Gastroesophageal sphincter (tissue), 4 donors: ENCODE measurements at regions not wholly inside any gene's neighbourhood (a gene's known extent, or its start where the extent isn't known, plus 50 kb on each side); places are given as distances from the start of the nearest gene placed in this dataset.

Source experiments
- ATAC-seq: fragments of 150-250 bp; one replicate; pipeline ENCODE4 v1.9.1; 2016; ENCODE audit warnings: mild to moderate bottlenecking, moderate library complexity
- H3K27ac ChIP-seq, 4 donors: fragments of 200-600 bp; sonication (generic) in 3 of 4; 1 replicate in 3 of 4; 2 replicates in 1 of 4; pipeline ENCODE4 v1.5.1; 2016 to 2019
- H3K27me3 ChIP-seq: fragments of 200-600 bp; sonication (generic); one replicate; pipeline ENCODE4 v1.5.1; 2019
- H3K36me3 ChIP-seq, 2 donors: fragments of 200-600 bp; sonication (generic); one replicate each; pipeline ENCODE4 v1.5.1; 2019; ENCODE audit warnings: control low read depth in 1 of 2
- H3K4me1 ChIP-seq, 3 donors: fragments of 200-600 bp; sonication (generic); 1 replicate in 2 of 3; 2 replicates in 1 of 3; pipeline ENCODE4 v1.5.1; 2016 to 2019; ENCODE audit warnings: control low read depth in 2 of 3
- H3K4me3 ChIP-seq, 2 donors: fragments of 200-600 bp; sonication (generic); one replicate each; pipeline ENCODE4 v1.5.1; 2019; ENCODE audit warnings: mild to moderate bottlenecking in 1 of 2, moderate library complexity in 1 of 2
- H3K9me3 ChIP-seq, 3 donors: fragments of 200-600 bp; sonication (generic); one replicate each; pipeline ENCODE4 v1.5.1; 2017 to 2019; ENCODE audit warnings: control low read depth in 2 of 3
- CTCF ChIP-seq, 4 experiments: fragments of 200-600 bp in 2 of 4; fragments of 450-650 bp in 2 of 4; sonication (generic) in 1 of 4; IDR thresholded peaks; one replicate each; pipeline ENCODE4 v1.5.1; 2017 to 2019; ENCODE audit warnings: antibody characterized with exemption in 4 of 4, mild to moderate bottlenecking in 2 of 4, moderate library complexity in 2 of 4
- EP300 ChIP-seq: sonication (generic); formaldehyde crosslinking; IDR thresholded peaks from one replicate; pipeline ENCODE4 v1.6.1; 2017; ENCODE audit warnings: antibody characterized with exemption, mild to moderate bottlenecking
- POLR2A ChIP-seq, 2 donors: fragments of 450-650 bp; IDR thresholded peaks; one replicate each; pipeline ENCODE4 v1.6.1; 2017; ENCODE audit warnings: antibody characterized with exemption in 2 of 2, mild to moderate bottlenecking in 2 of 2, moderate library complexity in 1 of 2
- POLR2AphosphoS5 ChIP-seq: sonication (generic); formaldehyde crosslinking; IDR thresholded peaks from one replicate; pipeline ENCODE4 v1.6.1; 2017; ENCODE audit warnings: antibody characterized with exemption
- WGBS, 2 donors: methylation state at CpG; one replicate each; pipeline ENCODE4 v1.1.5; 2018; ENCODE audit warnings: low coverage in 1 of 2; 5-methylcytosine and 5-hydroxymethylcytosine counted together

- H3K27ac ChIP-seq, result no peak overlapping the region
- no peaks in the 10 kb centered on the region for H3K36me3 ChIP-seq
- H3K9me3 ChIP-seq, result no peaks in the 10 kb centered on the region
- H3K4me3 ChIP-seq, result no peak overlapping the region
- ATAC-seq, result no peak
- WGBS, 2 donors, result 87 to 95% methylated on average over 4 to 8 of the region's 8 CpGs
- H3K27me3 ChIP-seq, result no peaks in the 10 kb centered on the region
- TF ChIP-seq POLR2AphosphoS5 (no peak), EP300 (no peak), CTCF (IDR thresholded peaks at IDR 0.05) (no peak), POLR2A (IDR thresholded peaks at IDR 0.05) (no peak)
- H3K4me1 ChIP-seq, result no peaks in the 10 kb centered on the region
Observed at GRCh38 chr10:18777258-18777657, 118.0 kb downstream of the ARL5B start.

DNA sequence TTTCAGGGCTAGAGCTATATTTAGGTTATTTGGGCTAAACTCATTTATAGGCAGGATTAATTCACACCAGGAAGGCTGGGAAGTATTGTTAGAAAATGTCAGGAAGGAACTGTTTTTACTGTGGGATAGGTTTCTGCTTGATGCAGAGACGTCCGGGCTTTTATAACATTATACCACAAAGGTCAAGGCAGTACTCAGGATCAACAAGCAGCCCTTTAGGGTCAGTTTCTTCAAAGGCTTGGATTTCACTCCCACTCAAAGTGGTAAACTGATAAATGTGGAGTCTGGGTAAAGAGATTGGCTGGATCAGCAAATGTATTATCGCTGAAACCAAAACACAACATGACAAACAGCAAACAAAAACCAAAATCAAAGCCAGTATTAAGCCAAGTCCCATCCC is 127.2 kb downstream of the ARL5B start:
- Histone ChIP-seq H3K27me3 (no peaks in the 10 kb centered on the region), H3K9me3 (peaks cover 0 to 11% (median 0%) of the 10 kb centered on the region in 3 donors), H3K27ac (no peak overlapping the region), H3K4me1 (no peaks in the 10 kb centered on the region), H3K4me3 (no peak overlapping the region), H3K36me3 (no peaks in the 10 kb centered on the region)
- TF ChIP-seq POLR2A (IDR thresholded peaks at IDR 0.05), result no peak
- TF ChIP-seq CTCF (IDR thresholded peaks at IDR 0.05), result no peak
- no peak for TF ChIP-seq POLR2AphosphoS5
- 24 to 68% methylated on average over 3 of the region's 3 CpGs for WGBS, 2 donors
- no peak for ATAC-seq

GRCh38 chr10:18793951-18794350 is 134.7 kb downstream of the ARL5B start:
- peak in 2 of 4 experiments; percentile 25 to 30 for TF ChIP-seq CTCF (IDR thresholded peaks at IDR 0.05)
- no peak for TF ChIP-seq EP300
- TF ChIP-seq POLR2A (IDR thresholded peaks at IDR 0.05), result no peak
- no peak for TF ChIP-seq POLR2AphosphoS5
- Histone ChIP-seq H3K36me3 (no peaks in the 10 kb centered on the region), H3K9me3 (no peaks in the 10 kb centered on the region), H3K27ac (no peak overlapping the region), H3K4me1 (no peaks in the 10 kb centered on the region), H3K27me3 (no peaks in the 10 kb centered on the region), H3K4me3 (no peak overlapping the region)
- no peak for ATAC-seq
- WGBS, 2 donors, result 19 to 21% methylated on average over 3 of the region's 3 CpGs

GRCh38 chr10:18795549-18795948 is 136.3 kb downstream of the ARL5B start:
- Histone ChIP-seq H3K9me3 (no peaks in the 10 kb centered on the region), H3K4me1 (no peaks in the 10 kb centered on the region), H3K36me3 (no peaks in the 10 kb centered on the region), H3K27me3 (no peaks in the 10 kb centered on the region), H3K4me3 (no peak overlapping the region), H3K27ac (no peak overlapping the region)
- TF ChIP-seq POLR2A (IDR thresholded peaks at IDR 0.05) (no peak), CTCF (IDR thresholded peaks at IDR 0.05) (no peak), EP300 (no peak), POLR2AphosphoS5 (no peak)
- 78 to 100% methylated on average over 1 to 2 of the region's 3 CpGs for WGBS, 2 donors
- no peak for ATAC-seq

GRCh38 chr10:18797286-18797685 is 138.1 kb downstream of the ARL5B start:
- TF ChIP-seq EP300 (no peak), POLR2AphosphoS5 (no peak), CTCF (IDR thresholded peaks at IDR 0.05) (no peak), POLR2A (IDR thresholded peaks at IDR 0.05) (no peak)
- no peak for ATAC-seq
- WGBS, 2 donors, result 77 to 90% methylated on average over 3 of the region's 3 CpGs
- Histone ChIP-seq H3K27ac (no peak overlapping the region), H3K27me3 (no peaks in the 10 kb centered on the region), H3K4me1 (no peaks in the 10 kb centered on the region), H3K36me3 (no peaks in the 10 kb centered on the region), H3K9me3 (no peaks in the 10 kb centered on the region), H3K4me3 (no peak overlapping the region)
